ENCODE measurements at regions not wholly inside any gene's neighbourhood (a gene's known extent, or its start where the extent isn't known, plus 50 kb on each side); places are given as distances from the start of the nearest gene placed in this dataset.

DNA sequence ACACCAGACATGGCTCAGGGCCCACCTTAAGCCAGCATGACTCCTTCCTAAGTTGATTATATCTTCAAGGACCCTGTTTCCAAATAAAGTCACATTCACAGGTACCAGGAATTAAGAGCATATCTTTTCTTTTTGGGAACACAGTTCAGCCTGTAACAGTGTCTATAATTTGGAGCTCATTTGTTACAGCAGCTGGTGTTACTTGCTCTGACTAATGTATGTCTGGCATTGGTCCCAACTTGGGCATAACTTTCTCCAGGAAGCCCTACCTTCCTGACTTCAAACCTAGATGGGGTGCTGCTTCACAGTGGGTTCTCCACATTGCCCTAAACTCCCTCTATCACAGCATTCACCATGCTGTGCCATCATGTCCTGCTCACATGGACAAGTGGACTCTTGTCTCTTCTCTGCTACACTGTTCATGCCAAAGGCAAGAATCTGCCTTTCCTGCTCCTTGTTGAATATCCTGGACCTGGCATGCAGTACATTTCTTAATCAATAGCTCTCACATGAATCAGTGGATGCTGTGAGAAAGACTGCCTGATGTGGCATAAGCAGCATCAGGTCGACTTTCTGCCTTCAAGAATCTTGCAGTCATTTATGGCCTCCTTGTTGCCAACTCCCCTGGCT lies 117.4 kb upstream of the FOXA2 start:
- H3K27me3 ChIP-seq (ENCODE audit: insufficient read depth, low read depth, low read length), result no peaks in the 10 kb centered on the region
- no peak overlapping the region for H3K4me3 ChIP-seq (ENCODE audit: low read length)
- no peak overlapping the region for H3K9ac ChIP-seq (ENCODE audit: low read length)
- no peaks in the 10 kb centered on the region for H4K20me1 ChIP-seq (ENCODE audit: insufficient read depth)
- no peaks in the 10 kb centered on the region for H3K36me3 ChIP-seq (ENCODE audit: insufficient read depth, low read length)
- no peaks in the 10 kb centered on the region for H3K79me2 ChIP-seq (replicated peaks; ENCODE audit: insufficient read depth, low read length)
- no peaks in the 10 kb centered on the region for H3K9me3 ChIP-seq (ENCODE audit: low read length)
- no peak overlapping the region for H2AFZ ChIP-seq (ENCODE audit: low read depth, low read length)
- no peaks in the 10 kb centered on the region for H3K9me2 ChIP-seq (ENCODE audit: insufficient read depth, low read length)
- H3F3A ChIP-seq (ENCODE audit: insufficient read depth, low read length, poor library complexity, severe bottlenecking), result no peaks in the 10 kb centered on the region
- no peak overlapping the region for H3K4me2 ChIP-seq (ENCODE audit: low read length)
- no peak overlapping the region for H3K27ac ChIP-seq (ENCODE audit: low read length)
- no peak for TF ChIP-seq RAD21 (conservative IDR thresholded peaks at IDR 0.05)
- TF ChIP-seq, protein P1, sequence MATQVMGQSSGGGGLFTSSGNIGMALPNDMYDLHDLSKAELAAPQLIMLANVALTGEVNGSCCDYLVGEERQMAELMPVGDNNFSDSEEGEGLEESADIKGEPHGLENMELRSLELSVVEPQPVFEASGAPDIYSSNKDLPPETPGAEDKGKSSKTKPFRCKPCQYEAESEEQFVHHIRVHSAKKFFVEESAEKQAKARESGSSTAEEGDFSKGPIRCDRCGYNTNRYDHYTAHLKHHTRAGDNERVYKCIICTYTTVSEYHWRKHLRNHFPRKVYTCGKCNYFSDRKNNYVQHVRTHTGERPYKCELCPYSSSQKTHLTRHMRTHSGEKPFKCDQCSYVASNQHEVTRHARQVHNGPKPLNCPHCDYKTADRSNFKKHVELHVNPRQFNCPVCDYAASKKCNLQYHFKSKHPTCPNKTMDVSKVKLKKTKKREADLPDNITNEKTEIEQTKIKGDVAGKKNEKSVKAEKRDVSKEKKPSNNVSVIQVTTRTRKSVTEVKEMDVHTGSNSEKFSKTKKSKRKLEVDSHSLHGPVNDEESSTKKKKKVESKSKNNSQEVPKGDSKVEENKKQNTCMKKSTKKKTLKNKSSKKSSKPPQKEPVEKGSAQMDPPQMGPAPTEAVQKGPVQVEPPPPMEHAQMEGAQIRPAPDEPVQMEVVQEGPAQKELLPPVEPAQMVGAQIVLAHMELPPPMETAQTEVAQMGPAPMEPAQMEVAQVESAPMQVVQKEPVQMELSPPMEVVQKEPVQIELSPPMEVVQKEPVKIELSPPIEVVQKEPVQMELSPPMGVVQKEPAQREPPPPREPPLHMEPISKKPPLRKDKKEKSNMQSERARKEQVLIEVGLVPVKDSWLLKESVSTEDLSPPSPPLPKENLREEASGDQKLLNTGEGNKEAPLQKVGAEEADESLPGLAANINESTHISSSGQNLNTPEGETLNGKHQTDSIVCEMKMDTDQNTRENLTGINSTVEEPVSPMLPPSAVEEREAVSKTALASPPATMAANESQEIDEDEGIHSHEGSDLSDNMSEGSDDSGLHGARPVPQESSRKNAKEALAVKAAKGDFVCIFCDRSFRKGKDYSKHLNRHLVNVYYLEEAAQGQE (IDR thresholded peaks at IDR 0.05; ENCODE audit: borderline replicate concordance), result no peak
- TF ChIP-seq EP300 (conservative IDR thresholded peaks at IDR 0.05; ENCODE audit: poor library complexity, severe bottlenecking), result no peak
- no peak for TF ChIP-seq POLR2AphosphoS5 (IDR thresholded peaks at IDR 0.05)
- TF ChIP-seq SMC3 (conservative IDR thresholded peaks at IDR 0.05; ENCODE audit: poor library complexity), result no peak

DNA sequence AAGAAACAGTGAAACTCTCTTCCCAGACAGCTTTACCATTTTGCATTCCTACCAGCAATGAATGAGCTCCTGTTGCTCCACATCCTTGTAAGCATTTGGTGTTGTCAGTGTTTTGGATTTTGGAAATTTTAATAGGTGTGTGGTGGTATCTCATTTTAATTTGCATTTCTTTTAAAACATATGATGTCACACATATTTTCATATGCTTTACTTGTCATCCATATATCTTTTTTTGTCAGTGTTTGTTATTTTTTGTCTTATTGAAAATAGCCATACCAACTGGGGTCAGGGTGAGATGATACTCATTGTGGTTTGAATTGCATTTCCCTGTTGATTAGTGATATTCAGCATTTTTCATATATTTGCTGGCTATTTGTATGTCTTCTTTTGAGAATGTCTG lies 119.5 kb upstream of the FOXA2 start:
- H3K27ac ChIP-seq (ENCODE audit: low read length), result no peak overlapping the region
- TF ChIP-seq POLR2AphosphoS5 (IDR thresholded peaks at IDR 0.05), result no peak
- no peak for TF ChIP-seq EZH2 (IDR thresholded peaks at IDR 0.05; ENCODE audit: borderline replicate concordance, insufficient read depth, low read length, poor library complexity, severe bottlenecking)
- TF ChIP-seq, protein P2, sequence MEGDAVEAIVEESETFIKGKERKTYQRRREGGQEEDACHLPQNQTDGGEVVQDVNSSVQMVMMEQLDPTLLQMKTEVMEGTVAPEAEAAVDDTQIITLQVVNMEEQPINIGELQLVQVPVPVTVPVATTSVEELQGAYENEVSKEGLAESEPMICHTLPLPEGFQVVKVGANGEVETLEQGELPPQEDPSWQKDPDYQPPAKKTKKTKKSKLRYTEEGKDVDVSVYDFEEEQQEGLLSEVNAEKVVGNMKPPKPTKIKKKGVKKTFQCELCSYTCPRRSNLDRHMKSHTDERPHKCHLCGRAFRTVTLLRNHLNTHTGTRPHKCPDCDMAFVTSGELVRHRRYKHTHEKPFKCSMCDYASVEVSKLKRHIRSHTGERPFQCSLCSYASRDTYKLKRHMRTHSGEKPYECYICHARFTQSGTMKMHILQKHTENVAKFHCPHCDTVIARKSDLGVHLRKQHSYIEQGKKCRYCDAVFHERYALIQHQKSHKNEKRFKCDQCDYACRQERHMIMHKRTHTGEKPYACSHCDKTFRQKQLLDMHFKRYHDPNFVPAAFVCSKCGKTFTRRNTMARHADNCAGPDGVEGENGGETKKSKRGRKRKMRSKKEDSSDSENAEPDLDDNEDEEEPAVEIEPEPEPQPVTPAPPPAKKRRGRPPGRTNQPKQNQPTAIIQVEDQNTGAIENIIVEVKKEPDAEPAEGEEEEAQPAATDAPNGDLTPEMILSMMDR (IDR thresholded peaks at IDR 0.05; ENCODE audit: poor library complexity, severe bottlenecking), result no peak
- TF ChIP-seq, protein P1 (IDR thresholded peaks at IDR 0.05; ENCODE audit: borderline replicate concordance), result no peak
- TF ChIP-seq SMC3 (conservative IDR thresholded peaks at IDR 0.05; ENCODE audit: poor library complexity), result no peak
- TF ChIP-seq TAF1 (IDR thresholded peaks at IDR 0.05; ENCODE audit: low read depth), result no peak
- no peak for TF ChIP-seq EP300 (conservative IDR thresholded peaks at IDR 0.05; ENCODE audit: poor library complexity, severe bottlenecking)
- no peak for TF ChIP-seq MXI1 (conservative IDR thresholded peaks at IDR 0.05; ENCODE audit: poor library complexity, severe bottlenecking)
- no peak for TF ChIP-seq RAD21 (conservative IDR thresholded peaks at IDR 0.05)
- no peaks in the 10 kb centered on the region for H3K36me3 ChIP-seq (ENCODE audit: insufficient read depth, low read length)
- no peak overlapping the region for H3K9ac ChIP-seq (ENCODE audit: low read length)
- no peaks in the 10 kb centered on the region for H4K20me1 ChIP-seq (ENCODE audit: insufficient read depth)
- no peak overlapping the region for H3K4me3 ChIP-seq (ENCODE audit: low read length)
- no peaks in the 10 kb centered on the region for H3K27me3 ChIP-seq (ENCODE audit: insufficient read depth, low read depth, low read length)
- H3F3A ChIP-seq (ENCODE audit: insufficient read depth, low read length, poor library complexity, severe bottlenecking), result no peaks in the 10 kb centered on the region
- no peaks in the 10 kb centered on the region for H3K79me2 ChIP-seq (replicated peaks; ENCODE audit: insufficient read depth, low read length)
- H3K9me3 ChIP-seq (ENCODE audit: low read length), result no peaks in the 10 kb centered on the region
- H3K4me2 ChIP-seq (ENCODE audit: low read length), result no peak overlapping the region
- H3K9me2 ChIP-seq (ENCODE audit: insufficient read depth, low read length), result no peaks in the 10 kb centered on the region
- no peak overlapping the region for H2AFZ ChIP-seq (ENCODE audit: low read depth, low read length)

Measured in neural cell (in vitro differentiated cells).